BLaER1 treated with 17β-estradiol and CSF1 and Interleukin-3, amounts not matched to agents 10 nM and 100 nM (cell line): ENCODE measurements at regions not wholly inside any gene's neighbourhood (a gene's known extent, or its start where the extent isn't known, plus 50 kb on each side); places are given as distances from the start of the nearest gene placed in this dataset.
"Not testable (repeated sequence)": the region's sequence is repeated elsewhere in the genome, so short reads cannot be mapped to it uniquely, and the experiment has no call there.

Experiments used
- H3K27ac ChIP-seq, 11 experiments: shearing (Covaris generic); formaldehyde crosslinking; 2 replicates each; pipeline ENCODE4 v1.8.1; 2022
- H3K27me3 ChIP-seq, 11 experiments: shearing (Covaris generic); formaldehyde crosslinking; 2 replicates each; pipeline ENCODE4 v1.8.1; 2022
- H3K36me3 ChIP-seq, 11 experiments: shearing (Covaris generic); formaldehyde crosslinking; 2 replicates each; pipeline ENCODE4 v1.8.1; 2022
- H3K4me1 ChIP-seq, 10 experiments: shearing (Covaris generic); formaldehyde crosslinking; 2 replicates each; pipeline ENCODE4 v1.8.1; 2022
- H3K4me2 ChIP-seq, 11 experiments: shearing (Covaris generic); formaldehyde crosslinking; 2 replicates each; pipeline ENCODE4 v1.8.1; 2022
- H3K4me3 ChIP-seq, 10 experiments: shearing (Covaris generic); formaldehyde crosslinking; 2 replicates each; pipeline ENCODE4 v1.8.1; 2022
- H3K9ac ChIP-seq, 11 experiments: shearing (Covaris generic); formaldehyde crosslinking; 2 replicates each; pipeline ENCODE4 v1.8.1; 2022
- H3K9me3 ChIP-seq, 11 experiments: shearing (Covaris generic); formaldehyde crosslinking; replicated peaks in 1 of 11; 2 replicates each; pipeline ENCODE4 v1.8.1; 2022
- H4K20me1 ChIP-seq, 11 experiments: shearing (Covaris generic); formaldehyde crosslinking; 2 replicates each; pipeline ENCODE4 v1.8.1; 2022
- Cebpa-rat ChIP-seq, 11 experiments: shearing (Covaris generic); IDR thresholded peaks; 2 replicates each; pipeline ENCODE4 v1.8.1; 2022

- Histone ChIP-seq H3K27me3 (no peaks in the 10 kb centered on the region), H3K4me3 (no peak overlapping the region), H4K20me1 (no peaks in the 10 kb centered on the region), H3K9ac (no peak overlapping the region), H3K27ac (no peak overlapping the region), H3K9me3 (no peaks in the 10 kb centered on the region), H3K4me1 (no peaks in the 10 kb centered on the region), H3K4me2 (no peak overlapping the region), H3K36me3 (no peaks in the 10 kb centered on the region)
- no peak for TF ChIP-seq Cebpa-rat (IDR thresholded peaks at IDR 0.05)
Measured at GRCh38 chr3:65142456-65142855, 454.7 kb upstream of the ADAMTS9 start.

- Histone ChIP-seq H3K36me3 (no peaks in the 10 kb centered on the region), H3K27me3 (no peaks in the 10 kb centered on the region), H3K27ac (no peak overlapping the region), H4K20me1 (no peaks in the 10 kb centered on the region), H3K4me1 (no peaks in the 10 kb centered on the region), H3K4me3 (no peak overlapping the region), H3K4me2 (no peak overlapping the region), H3K9me3 (no peaks in the 10 kb centered on the region), H3K9ac (no peak overlapping the region)
- no peak for TF ChIP-seq Cebpa-rat (IDR thresholded peaks at IDR 0.05)
Measured at GRCh38 chr3:65138556-65138955, 450.8 kb upstream of the ADAMTS9 start.

GRCh38 chr3:65133752-65134151 is 446.0 kb upstream of the ADAMTS9 start:
- not testable (repeated sequence) for H3K27me3 ChIP-seq, H3K27ac ChIP-seq, H3K4me3 ChIP-seq, H3K9me3 ChIP-seq, H3K4me1 ChIP-seq, H4K20me1 ChIP-seq, H3K9ac ChIP-seq, H3K4me2 ChIP-seq, H3K36me3 ChIP-seq

GRCh38 chr3:65130782-65131181 is 443.0 kb upstream of the ADAMTS9 start:
- Histone ChIP-seq H4K20me1 (no peaks in the 10 kb centered on the region), H3K9ac (no peak overlapping the region), H3K27me3 (no peaks in the 10 kb centered on the region), H3K4me3 (no peak overlapping the region), H3K4me2 (no peak overlapping the region), H3K36me3 (no peaks in the 10 kb centered on the region), H3K9me3 (no peaks in the 10 kb centered on the region), H3K4me1 (no peaks in the 10 kb centered on the region), H3K27ac (no peak overlapping the region)
- no peak for TF ChIP-seq Cebpa-rat (IDR thresholded peaks at IDR 0.05)

- no peak for TF ChIP-seq Cebpa-rat (IDR thresholded peaks at IDR 0.05)
- Histone ChIP-seq H3K36me3 (no peaks in the 10 kb centered on the region), H3K27me3 (no peaks in the 10 kb centered on the region)
Measured at GRCh38 chr3:65128346-65128745, 440.5 kb upstream of the ADAMTS9 start.

GRCh38 chr3:65126527-65127410 is 439.0 kb upstream of the ADAMTS9 start:
- Histone ChIP-seq H3K9ac (no peak overlapping the region), H3K4me1 (no peaks in the 10 kb centered on the region), H4K20me1 (no peaks in the 10 kb centered on the region), H3K27ac (no peak overlapping the region), H3K4me2 (no peak overlapping the region), H3K27me3 (no peaks in the 10 kb centered on the region), H3K4me3 (no peak overlapping the region), H3K9me3 (no peaks in the 10 kb centered on the region), H3K36me3 (no peaks in the 10 kb centered on the region)
- no peak; a peak in 1 of 22 replicates for TF ChIP-seq Cebpa-rat (IDR thresholded peaks at IDR 0.05)

More at GRCh38 chr3:65128346-65128745, 440.5 kb upstream of the ADAMTS9 start:
- no peak overlapping the region for H3K9ac ChIP-seq
- H3K4me1 ChIP-seq: no peaks in the 10 kb centered on the region
- no peak overlapping the region for H3K27ac ChIP-seq
- no peak overlapping the region for H3K4me2 ChIP-seq
- no peak overlapping the region for H3K4me3 ChIP-seq
- no peaks in the 10 kb centered on the region for H3K9me3 ChIP-seq
- no peaks in the 10 kb centered on the region for H4K20me1 ChIP-seq

GRCh38 chr3:65120156-65120555 is 432.4 kb upstream of the ADAMTS9 start:
- H3K9me3 ChIP-seq: peaks cover 12 to 22% (median 17%) of the 10 kb centered on the region in 11 experiments
- not testable (repeated sequence) for H3K4me2 ChIP-seq

GRCh38 chr3:65118912-65119499 is 431.2 kb upstream of the ADAMTS9 start:
- no peak overlapping the region for H3K27ac ChIP-seq
- TF ChIP-seq Cebpa-rat (IDR thresholded peaks at IDR 0.05): peak in 5 of 11 experiments; percentile 51 to 85 (median 82); a peak in 10 of 22 replicates
- no peak overlapping the region for H3K4me2 ChIP-seq

More at GRCh38 chr3:65120156-65120555, 432.4 kb upstream of the ADAMTS9 start:
- H3K4me1 ChIP-seq, H3K4me3 ChIP-seq, H4K20me1 ChIP-seq, H3K27ac ChIP-seq, H3K27me3 ChIP-seq, H3K36me3 ChIP-seq, H3K9ac ChIP-seq: not testable (repeated sequence)

GRCh38 chr3:65114041-65114440 is 426.2 kb upstream of the ADAMTS9 start:
- H3K4me2 ChIP-seq: no peak overlapping the region
- no peak overlapping the region for H3K27ac ChIP-seq
- no peak for TF ChIP-seq Cebpa-rat (IDR thresholded peaks at IDR 0.05)
- no peaks in the 10 kb centered on the region for H4K20me1 ChIP-seq
- no peaks in the 10 kb centered on the region for H3K4me1 ChIP-seq
- peaks cover 0 to 7% (median 1%) of the 10 kb centered on the region in 11 experiments; a peak in 9 of 22 replicates for H3K9me3 ChIP-seq
- no peaks in the 10 kb centered on the region for H3K27me3 ChIP-seq
- H3K4me3 ChIP-seq: no peak overlapping the region
- no peaks in the 10 kb centered on the region for H3K36me3 ChIP-seq
- H3K9ac ChIP-seq: no peak overlapping the region

More at GRCh38 chr3:65118912-65119499, 431.2 kb upstream of the ADAMTS9 start:
- Histone ChIP-seq H3K9me3 (peaks cover 12 to 22% (median 17%) of the 10 kb centered on the region in 11 experiments), H3K27me3 (no peaks in the 10 kb centered on the region), H3K4me3 (no peak overlapping the region), H3K9ac (no peak overlapping the region), H4K20me1 (no peaks in the 10 kb centered on the region), H3K36me3 (no peaks in the 10 kb centered on the region), H3K4me1 (no peaks in the 10 kb centered on the region)
